Mucosa of gallbladder (tissue), 1 donor: ENCODE measurements at regions not wholly inside any gene's neighbourhood (a gene's known extent, or its start where the extent isn't known, plus 50 kb on each side); places are given as distances from the start of the nearest gene placed in this dataset.

ENCODE experiments used
- DNase-seq: peaks from one replicate; pipeline ENCODE4 v3.0.0-alpha.2; 2020; ENCODE audit warnings: low spot score
- donor health status: DM: no; HTN: no; CAD: no.

DNA sequence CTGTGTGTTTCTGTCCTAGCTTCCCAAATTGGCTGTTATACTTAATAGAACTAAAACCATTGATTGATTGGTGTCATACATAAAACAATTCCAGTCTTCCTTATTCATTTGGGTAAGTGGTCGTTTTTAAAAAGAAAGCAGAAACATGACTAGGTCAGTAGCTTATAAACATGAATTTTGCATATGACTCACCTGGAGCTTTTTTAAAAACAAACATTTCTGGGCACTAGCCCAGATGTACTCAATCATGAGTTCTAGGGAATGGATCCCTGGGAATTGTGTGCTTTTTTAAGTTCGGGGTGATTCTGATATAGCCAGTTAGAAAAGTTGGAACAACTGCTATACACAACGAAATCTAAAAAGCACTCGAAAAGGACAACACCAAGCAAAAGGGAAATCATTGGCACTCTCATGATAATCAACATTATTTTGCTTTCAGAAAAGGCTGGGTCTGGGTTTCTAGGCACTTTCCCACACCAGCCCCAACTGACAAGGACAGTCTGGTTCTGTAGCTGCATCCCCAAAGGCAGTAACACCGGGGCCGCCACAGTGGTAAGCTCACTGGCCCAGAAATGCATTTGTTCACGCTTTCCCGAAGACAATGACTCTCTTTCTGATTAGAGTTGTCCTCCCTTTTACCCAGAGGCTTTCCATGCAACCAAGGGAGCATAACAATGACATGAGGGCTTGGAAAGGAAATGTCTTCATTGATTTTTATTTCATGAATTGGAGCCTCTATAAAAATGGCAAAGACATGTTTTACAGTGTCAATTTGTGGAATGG is 664.9 kb upstream of the WWC1 start:
- DNase-seq = no peak

DNA sequence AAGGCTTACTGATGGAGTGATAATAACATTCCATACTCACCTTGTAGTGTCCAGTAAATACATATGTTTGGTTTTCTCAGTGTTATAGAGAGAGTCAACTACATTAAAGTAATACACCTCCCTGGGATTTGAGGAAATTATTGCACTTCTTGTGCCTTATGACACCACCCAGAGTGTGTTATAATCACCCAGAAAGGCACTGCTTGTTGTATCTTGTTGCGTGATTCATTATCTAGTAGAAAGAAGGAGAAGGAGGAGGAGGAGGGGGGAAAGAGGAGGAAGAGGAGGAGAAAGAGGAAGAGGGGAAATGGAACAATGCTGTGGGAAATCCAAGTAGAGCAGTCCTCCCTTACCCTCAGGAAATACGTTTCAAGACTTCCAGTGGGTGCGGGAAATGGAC is 661.8 kb upstream of the WWC1 start:
- DNase-seq = no peak

DNA sequence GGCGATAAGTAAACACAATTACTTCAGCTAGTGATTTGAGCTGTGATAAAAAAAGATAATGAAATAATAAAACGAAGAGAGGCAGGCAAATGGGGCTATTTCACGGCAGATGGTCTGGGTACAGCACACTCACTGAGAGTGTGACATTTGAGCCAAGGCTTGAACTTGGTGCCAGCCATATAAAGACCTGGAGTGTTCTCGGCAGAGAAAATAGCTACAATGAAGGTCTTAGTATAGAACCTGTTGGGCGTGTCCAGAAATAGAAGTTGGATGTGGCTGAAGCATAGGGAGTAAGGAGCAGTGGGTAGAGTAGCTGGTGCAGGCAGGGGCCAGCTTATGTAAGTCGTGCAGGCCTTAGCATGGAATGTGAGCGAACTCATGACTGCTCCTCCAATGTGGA is 660.3 kb upstream of the WWC1 start:
- no peak for DNase-seq

DNA sequence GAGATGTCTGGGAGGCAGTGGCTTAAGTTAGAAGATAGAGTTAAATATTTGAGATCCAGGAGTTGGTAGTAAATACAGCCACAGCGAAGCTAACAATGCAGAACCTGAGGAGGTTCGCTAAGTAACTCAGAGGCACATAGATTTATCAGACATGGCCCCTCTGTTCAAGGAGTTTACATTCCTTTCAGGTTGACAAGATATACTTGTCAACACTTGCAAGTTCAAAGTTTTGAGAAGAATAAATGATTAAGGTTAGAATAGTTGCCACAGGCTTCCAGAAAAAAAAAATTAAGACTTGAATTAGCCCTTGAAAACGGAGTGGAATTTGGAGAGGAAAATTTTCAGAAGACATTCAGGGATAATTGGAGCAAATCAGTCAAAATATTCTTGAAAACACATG is 658.3 kb upstream of the WWC1 start:
- DNase-seq = no peak

GRCh38 chr5:167633931-167634341 is 657.5 kb upstream of the WWC1 start:
- no peak for DNase-seq

- DNase-seq = no peak
Observed at GRCh38 chr5:167634432-167634831, 657.0 kb upstream of the WWC1 start.

GRCh38 chr5:167638816-167639215 is 652.6 kb upstream of the WWC1 start:
- DNase-seq = no peak

DNA sequence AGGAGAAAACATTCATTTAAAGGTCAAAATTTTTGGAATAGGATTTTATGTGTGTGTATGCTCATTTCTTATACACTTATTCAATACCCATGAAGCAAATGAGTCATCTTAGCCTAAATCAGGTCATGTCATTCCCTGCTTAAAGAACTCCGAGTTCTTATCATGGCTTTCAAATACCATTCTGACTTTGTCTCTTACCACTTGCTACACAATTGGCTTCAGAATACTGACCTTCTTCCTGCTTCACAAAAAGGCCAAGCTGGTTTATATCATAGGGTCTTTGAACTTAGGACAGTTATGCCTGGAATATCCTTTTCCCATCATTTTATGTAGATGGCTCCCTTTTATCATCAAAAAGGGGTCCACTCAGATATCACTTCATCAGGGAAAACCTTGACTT is 652.2 kb upstream of the WWC1 start:
- DNase-seq = no peak

DNA sequence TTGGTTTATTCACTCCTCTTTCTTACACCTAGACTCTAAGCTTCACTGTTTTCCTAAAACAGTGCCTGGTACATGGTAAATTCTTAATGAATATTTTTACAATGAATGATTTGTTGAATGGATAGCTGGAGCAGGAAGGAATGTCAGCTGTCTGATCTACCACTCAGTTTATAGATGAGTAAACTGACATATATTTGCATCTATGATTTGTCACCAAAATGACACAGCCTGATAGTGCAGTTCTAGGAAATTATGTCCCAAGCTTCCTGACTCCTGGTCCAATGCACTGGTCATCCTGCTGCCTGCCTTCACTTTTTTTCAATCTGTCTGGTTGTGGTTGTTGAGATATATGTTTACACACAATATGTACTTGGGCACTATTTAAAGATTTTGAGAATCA is 651.7 kb upstream of the WWC1 start:
- DNase-seq = no peak

DNA sequence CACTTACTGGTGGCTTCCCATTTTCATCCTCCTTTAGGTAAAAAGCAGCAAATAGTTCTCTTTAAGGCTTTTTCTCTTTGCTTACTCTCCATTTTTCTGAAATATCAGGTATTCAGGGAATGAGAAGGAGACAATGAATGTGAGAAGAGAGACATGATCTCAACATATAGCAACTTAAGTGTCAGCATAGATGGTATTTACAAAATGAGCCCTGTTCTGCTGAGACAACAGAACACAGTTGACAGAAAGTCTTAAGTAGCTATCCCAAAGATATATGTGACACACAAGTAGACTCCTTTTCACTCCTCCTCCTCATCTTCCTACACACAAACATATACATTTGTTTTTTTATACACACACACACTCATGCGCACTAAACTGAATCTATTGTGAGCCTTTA is 649.3 kb upstream of the WWC1 start:
- no peak for DNase-seq

- DNase-seq = no peak
Observed at GRCh38 chr5:167642779-167643517, 648.5 kb upstream of the WWC1 start.

- DNase-seq = no peak
Observed at GRCh38 chr5:167643631-167644280, 647.7 kb upstream of the WWC1 start.

DNA sequence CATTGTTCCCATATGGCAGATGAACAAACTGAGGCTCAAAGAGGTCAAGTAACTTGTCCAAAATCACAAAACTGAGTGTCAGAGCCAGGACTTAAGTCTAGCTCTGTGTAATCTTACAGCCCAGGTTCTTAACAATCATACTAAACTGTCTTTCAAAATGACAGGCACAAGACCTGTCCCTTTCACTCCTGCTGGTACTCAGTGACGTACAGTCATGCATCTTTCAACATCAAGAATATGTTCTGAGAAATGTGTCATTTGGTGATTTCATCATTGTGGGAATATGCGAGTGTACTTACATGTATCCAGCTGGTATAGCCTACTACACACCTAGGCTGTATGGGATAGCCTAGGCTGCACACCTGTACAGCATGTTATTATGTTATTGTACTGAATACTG is 646.8 kb upstream of the WWC1 start:
- no peak for DNase-seq

- DNase-seq = no peak
Observed at GRCh38 chr5:167649471-167649870, 642.0 kb upstream of the WWC1 start.

DNA sequence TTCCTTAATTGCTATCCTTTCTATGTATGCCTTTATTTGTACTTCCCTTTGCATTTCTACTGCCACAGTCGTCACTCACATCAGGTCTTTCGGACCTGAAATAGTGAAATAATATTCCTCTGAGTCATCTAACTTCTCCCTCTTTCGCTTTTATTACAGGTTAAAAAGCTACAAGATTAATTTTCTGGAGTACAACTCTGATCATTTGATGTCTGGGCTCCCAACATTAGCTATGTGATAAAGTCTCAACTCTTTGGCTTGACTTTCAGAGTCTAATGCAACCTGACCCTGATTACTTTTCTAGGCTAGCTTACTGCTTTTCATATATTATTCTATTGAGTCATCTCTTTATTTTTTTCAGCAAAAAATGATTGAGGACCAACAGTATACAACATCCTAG is 638.8 kb upstream of the WWC1 start:
- no peak for DNase-seq

DNA sequence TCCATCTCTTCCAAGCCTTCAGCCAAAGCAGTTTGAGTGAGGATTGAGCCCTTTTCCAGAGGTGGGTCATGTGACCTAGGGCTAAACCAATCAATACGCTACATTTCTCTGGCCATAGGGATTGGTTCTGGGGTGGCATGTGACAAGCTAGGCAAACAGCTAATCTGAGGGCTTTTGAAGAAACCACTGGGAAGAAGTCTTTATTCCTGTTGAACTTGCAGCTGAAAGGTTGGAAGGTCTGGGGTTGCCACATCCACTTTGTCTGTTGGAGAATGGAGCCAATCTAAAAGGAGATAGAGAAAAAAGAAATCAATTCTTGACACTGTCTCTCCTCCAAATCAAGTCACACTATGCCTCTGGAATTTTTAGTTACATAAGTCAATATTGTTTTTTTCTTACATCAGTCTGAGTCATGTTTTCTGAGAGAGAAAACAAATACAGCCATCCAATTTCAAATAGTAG is 637.8 kb upstream of the WWC1 start:
- no peak for DNase-seq

GRCh38 chr5:167657016-167657415 is 634.4 kb upstream of the WWC1 start:
- DNase-seq = no peak

DNA sequence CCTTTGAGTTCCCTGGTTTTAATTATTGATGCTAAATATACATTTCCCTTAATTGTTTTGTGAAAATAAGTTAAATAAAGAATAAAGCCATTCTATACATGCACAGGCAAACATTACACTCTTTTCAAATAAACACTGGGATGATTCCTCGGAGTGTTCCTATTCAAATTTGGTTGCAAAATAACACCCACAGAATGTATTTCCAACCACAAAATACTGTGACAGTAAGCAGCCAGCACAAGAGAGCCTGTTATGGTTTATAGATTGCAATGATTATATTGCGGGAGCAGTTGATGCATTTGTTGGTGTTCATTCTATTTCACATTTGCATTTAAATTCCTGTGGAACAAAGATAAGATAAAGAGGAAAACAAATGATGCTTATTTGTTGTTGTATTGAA is 632.6 kb upstream of the WWC1 start:
- no peak for DNase-seq

DNA sequence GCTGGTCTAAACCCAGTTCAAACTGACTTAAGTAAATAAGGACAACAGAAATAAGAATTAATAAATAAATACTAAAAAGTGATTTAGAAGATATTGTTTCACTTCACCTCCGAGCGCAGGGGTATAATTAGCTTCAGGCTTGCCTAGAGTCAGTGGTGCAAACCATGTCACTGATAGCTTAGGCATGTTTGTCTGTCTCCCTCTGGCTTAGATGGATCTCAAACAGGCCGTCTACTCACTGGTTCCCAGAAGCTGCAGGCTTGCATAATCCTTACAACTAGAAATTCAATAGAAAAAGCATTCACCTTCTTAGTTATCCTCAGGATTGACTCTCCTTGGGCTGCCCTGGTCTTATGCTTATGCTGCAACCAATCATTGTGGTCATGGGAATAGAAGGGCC is 629.8 kb upstream of the WWC1 start:
- no peak for DNase-seq

GRCh38 chr5:167664222-167664804 is 627.1 kb upstream of the WWC1 start:
- no peak for DNase-seq

- no peak for DNase-seq
Observed at GRCh38 chr5:167665841-167666375, 625.5 kb upstream of the WWC1 start.

- DNase-seq = no peak
Observed at GRCh38 chr5:167671176-167671575, 620.3 kb upstream of the WWC1 start.
